ENCODE measurements at regions not wholly inside any gene's neighbourhood (a gene's known extent, or its start where the extent isn't known, plus 50 kb on each side); places are given as distances from the start of the nearest gene placed in this dataset.

GRCh38 chr20:47863315-47863965, 78.2 kb upstream of the SULF2 start:
- TF ChIP-seq, protein P1, sequence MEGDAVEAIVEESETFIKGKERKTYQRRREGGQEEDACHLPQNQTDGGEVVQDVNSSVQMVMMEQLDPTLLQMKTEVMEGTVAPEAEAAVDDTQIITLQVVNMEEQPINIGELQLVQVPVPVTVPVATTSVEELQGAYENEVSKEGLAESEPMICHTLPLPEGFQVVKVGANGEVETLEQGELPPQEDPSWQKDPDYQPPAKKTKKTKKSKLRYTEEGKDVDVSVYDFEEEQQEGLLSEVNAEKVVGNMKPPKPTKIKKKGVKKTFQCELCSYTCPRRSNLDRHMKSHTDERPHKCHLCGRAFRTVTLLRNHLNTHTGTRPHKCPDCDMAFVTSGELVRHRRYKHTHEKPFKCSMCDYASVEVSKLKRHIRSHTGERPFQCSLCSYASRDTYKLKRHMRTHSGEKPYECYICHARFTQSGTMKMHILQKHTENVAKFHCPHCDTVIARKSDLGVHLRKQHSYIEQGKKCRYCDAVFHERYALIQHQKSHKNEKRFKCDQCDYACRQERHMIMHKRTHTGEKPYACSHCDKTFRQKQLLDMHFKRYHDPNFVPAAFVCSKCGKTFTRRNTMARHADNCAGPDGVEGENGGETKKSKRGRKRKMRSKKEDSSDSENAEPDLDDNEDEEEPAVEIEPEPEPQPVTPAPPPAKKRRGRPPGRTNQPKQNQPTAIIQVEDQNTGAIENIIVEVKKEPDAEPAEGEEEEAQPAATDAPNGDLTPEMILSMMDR (IDR thresholded peaks at IDR 0.05), result no peak
- no peak for TF ChIP-seq POLR2A (IDR thresholded peaks at IDR 0.05)

Measured in body of pancreas (tissue), 4 donors.